ENCODE measurements at regions not wholly inside any gene's neighbourhood (a gene's known extent, or its start where the extent isn't known, plus 50 kb on each side); places are given as distances from the start of the nearest gene placed in this dataset.

DNA sequence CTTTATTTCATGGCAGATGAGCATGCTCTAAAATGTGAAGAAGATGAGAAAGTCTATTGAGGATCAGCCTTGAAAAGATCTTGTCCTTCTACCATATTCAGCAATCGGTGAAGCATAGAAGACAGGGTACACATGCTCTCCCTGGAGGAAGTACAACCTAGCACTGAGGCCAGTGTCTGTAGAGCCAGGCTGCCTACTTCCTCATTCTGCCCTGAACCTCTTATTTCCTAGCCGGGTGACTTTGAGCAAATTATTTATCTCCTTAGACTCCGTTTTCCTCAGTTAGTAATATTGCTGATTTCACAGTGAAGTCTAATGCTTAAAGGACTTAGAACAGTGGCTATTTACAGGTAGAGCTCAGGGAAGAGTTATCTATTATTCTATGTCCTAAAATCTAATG, 58.4 kb downstream of the TMEM100 start:
- no peak for TF ChIP-seq OSR1 (CRISPR knock-in tag; IDR thresholded peaks at IDR 0.05)
- TF ChIP-seq, protein P1, sequence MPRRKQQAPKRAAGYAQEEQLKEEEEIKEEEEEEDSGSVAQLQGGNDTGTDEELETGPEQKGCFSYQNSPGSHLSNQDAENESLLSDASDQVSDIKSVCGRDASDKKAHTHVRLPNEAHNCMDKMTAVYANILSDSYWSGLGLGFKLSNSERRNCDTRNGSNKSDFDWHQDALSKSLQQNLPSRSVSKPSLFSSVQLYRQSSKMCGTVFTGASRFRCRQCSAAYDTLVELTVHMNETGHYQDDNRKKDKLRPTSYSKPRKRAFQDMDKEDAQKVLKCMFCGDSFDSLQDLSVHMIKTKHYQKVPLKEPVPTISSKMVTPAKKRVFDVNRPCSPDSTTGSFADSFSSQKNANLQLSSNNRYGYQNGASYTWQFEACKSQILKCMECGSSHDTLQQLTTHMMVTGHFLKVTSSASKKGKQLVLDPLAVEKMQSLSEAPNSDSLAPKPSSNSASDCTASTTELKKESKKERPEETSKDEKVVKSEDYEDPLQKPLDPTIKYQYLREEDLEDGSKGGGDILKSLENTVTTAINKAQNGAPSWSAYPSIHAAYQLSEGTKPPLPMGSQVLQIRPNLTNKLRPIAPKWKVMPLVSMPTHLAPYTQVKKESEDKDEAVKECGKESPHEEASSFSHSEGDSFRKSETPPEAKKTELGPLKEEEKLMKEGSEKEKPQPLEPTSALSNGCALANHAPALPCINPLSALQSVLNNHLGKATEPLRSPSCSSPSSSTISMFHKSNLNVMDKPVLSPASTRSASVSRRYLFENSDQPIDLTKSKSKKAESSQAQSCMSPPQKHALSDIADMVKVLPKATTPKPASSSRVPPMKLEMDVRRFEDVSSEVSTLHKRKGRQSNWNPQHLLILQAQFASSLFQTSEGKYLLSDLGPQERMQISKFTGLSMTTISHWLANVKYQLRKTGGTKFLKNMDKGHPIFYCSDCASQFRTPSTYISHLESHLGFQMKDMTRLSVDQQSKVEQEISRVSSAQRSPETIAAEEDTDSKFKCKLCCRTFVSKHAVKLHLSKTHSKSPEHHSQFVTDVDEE (CRISPR knock-in tag; IDR thresholded peaks at IDR 0.05) = no peak
- no peak for TF ChIP-seq RARB (CRISPR knock-in tag; IDR thresholded peaks at IDR 0.05)

All from SK-N-SH treated with all-trans-retinoic acid at 6 μM for 48 hours (cell line).